ENCODE measurements at regions not wholly inside any gene's neighbourhood (a gene's known extent, or its start where the extent isn't known, plus 50 kb on each side); places are given as distances from the start of the nearest gene placed in this dataset.

- no peak for DNase-seq
These were observed 623.9 kb downstream of the NYAP2 start for GRCh38 chr2:226023383-226023782.

GRCh38 chr2:226020956-226021355, 621.4 kb downstream of the NYAP2 start:
- DNase-seq: no peak

- no peak for DNase-seq
These were observed 620.7 kb downstream of the NYAP2 start for GRCh38 chr2:226020176-226020575.

- no peak for DNase-seq
These were observed 619.1 kb downstream of the NYAP2 start for GRCh38 chr2:226018641-226019040.

- no peak for DNase-seq
These were observed 618.0 kb downstream of the NYAP2 start for GRCh38 chr2:226017537-226017936.

GRCh38 chr2:226017107-226017506, 617.6 kb downstream of the NYAP2 start:
- DNase-seq: no peak

GRCh38 chr2:226011716-226012450, 612.4 kb downstream of the NYAP2 start:
- no peak for DNase-seq

GRCh38 chr2:226002438-226002837, 602.9 kb downstream of the NYAP2 start:
- DNase-seq: peak; percentile 92

GRCh38 chr2:226001716-226002115, 602.2 kb downstream of the NYAP2 start:
- peak; percentile 12 for DNase-seq

GRCh38 chr2:225999692-226000091, 600.2 kb downstream of the NYAP2 start:
- no peak for DNase-seq

- peak; percentile 83 for DNase-seq
These were observed 599.1 kb downstream of the NYAP2 start for GRCh38 chr2:225998653-225999052.

GRCh38 chr2:225998116-225998515, 598.6 kb downstream of the NYAP2 start:
- no peak for DNase-seq

- DNase-seq: no peak
These were observed 596.9 kb downstream of the NYAP2 start for GRCh38 chr2:225996462-225996828.

- DNase-seq: peak; percentile 63
These were observed 596.4 kb downstream of the NYAP2 start for GRCh38 chr2:225995796-225996461.

- DNase-seq: peak; percentile 54
These were observed 595.4 kb downstream of the NYAP2 start for GRCh38 chr2:225994748-225995405.

- DNase-seq: peak; percentile 69
These were observed 593.9 kb downstream of the NYAP2 start for GRCh38 chr2:225993430-225993829.

- DNase-seq: no peak
These were observed 590.3 kb downstream of the NYAP2 start for GRCh38 chr2:225989809-225990208.

- DNase-seq: no peak
These were observed 580.9 kb downstream of the NYAP2 start for GRCh38 chr2:225980372-225980771.

GRCh38 chr2:225971433-225971832, 571.9 kb downstream of the NYAP2 start:
- no peak for DNase-seq

GRCh38 chr2:225948903-225949302, 549.4 kb downstream of the NYAP2 start:
- DNase-seq: no peak

GRCh38 chr2:225938991-225939390, 539.5 kb downstream of the NYAP2 start:
- no peak for DNase-seq

GRCh38 chr2:225937625-225938187, 538.2 kb downstream of the NYAP2 start:
- DNase-seq: peak; percentile 16

GRCh38 chr2:225932811-225933413, 533.4 kb downstream of the NYAP2 start:
- DNase-seq: no peak
